NOMO-1 treated with dmso at 0.1 percent for 144 hours (cell line): ENCODE measurements at regions not wholly inside any gene's neighbourhood (a gene's known extent, or its start where the extent isn't known, plus 50 kb on each side); places are given as distances from the start of the nearest gene placed in this dataset.
"Not testable (repeated sequence)": the region's sequence is repeated elsewhere in the genome, so short reads cannot be mapped to it uniquely, and the experiment has no call there.

Experiments used
- DNase-seq: peaks from one replicate; lab custom pipeline; 2025; ENCODE audit not compliant: unreplicated experiment; lab: John Stamatoyannopoulos, UW

GRCh38 chr7:47191316-47191715 lies 390.6 kb downstream of the TNS3 start:
- DNase-seq, result no peak

- DNase-seq, result no peak
Observed at GRCh38 chr7:47190462-47190861, 391.4 kb downstream of the TNS3 start.

- no peak for DNase-seq
Observed at GRCh38 chr7:47188653-47189315, 393.1 kb downstream of the TNS3 start.

- DNase-seq, result no peak
Observed at GRCh38 chr7:47188136-47188535, 393.8 kb downstream of the TNS3 start.

GRCh38 chr7:47186316-47186715 lies 395.6 kb downstream of the TNS3 start:
- peak; percentile 90 for DNase-seq

- no peak for DNase-seq
Observed at GRCh38 chr7:47185839-47186238, 396.1 kb downstream of the TNS3 start.

GRCh38 chr7:47185170-47185569 lies 396.7 kb downstream of the TNS3 start:
- no peak for DNase-seq

- no peak for DNase-seq
Observed at GRCh38 chr7:47183862-47184590, 397.9 kb downstream of the TNS3 start.

- DNase-seq, result no peak
Observed at GRCh38 chr7:47181746-47182361, 400.1 kb downstream of the TNS3 start.

GRCh38 chr7:47180516-47180826 lies 401.4 kb downstream of the TNS3 start:
- no peak for DNase-seq

- peak; percentile 32 for DNase-seq
Observed at GRCh38 chr7:47179812-47180515, 401.9 kb downstream of the TNS3 start.

GRCh38 chr7:47172602-47173539 lies 409.0 kb downstream of the TNS3 start:
- DNase-seq, result not testable (repeated sequence)

GRCh38 chr7:47170516-47170915 lies 411.4 kb downstream of the TNS3 start:
- no peak for DNase-seq

- DNase-seq, result no peak
Observed at GRCh38 chr7:47154791-47155190, 427.1 kb downstream of the TNS3 start.

GRCh38 chr7:47153576-47153975 lies 428.3 kb downstream of the TNS3 start:
- no peak for DNase-seq

GRCh38 chr7:47153058-47153457 lies 428.9 kb downstream of the TNS3 start:
- DNase-seq, result no peak

- DNase-seq, result no peak
Observed at GRCh38 chr7:47152307-47152706, 429.6 kb downstream of the TNS3 start.

- DNase-seq, result no peak
Observed at GRCh38 chr7:47150497-47151260, 431.2 kb downstream of the TNS3 start.

GRCh38 chr7:47149971-47150370 lies 431.9 kb downstream of the TNS3 start:
- DNase-seq, result no peak
